ENCODE measurements at regions not wholly inside any gene's neighbourhood (a gene's known extent, or its start where the extent isn't known, plus 50 kb on each side); places are given as distances from the start of the nearest gene placed in this dataset.

GRCh38 chr11:19355601-19356000 is 114.9 kb upstream of the E2F8 start:
- TF ChIP-seq POLR2AphosphoS5 (IDR thresholded peaks at IDR 0.05), result no peak
- no peak for TF ChIP-seq CTCF (IDR thresholded peaks at IDR 0.05)
- TF ChIP-seq POLR2A (IDR thresholded peaks at IDR 0.05), result no peak

All from prostate gland (tissue), 2 donors.